ENCODE measurements at regions not wholly inside any gene's neighbourhood (a gene's known extent, or its start where the extent isn't known, plus 50 kb on each side); places are given as distances from the start of the nearest gene placed in this dataset.
A peak's percentile ranks its signal among the peaks of the same experiment; 100 is the strongest.

DNA sequence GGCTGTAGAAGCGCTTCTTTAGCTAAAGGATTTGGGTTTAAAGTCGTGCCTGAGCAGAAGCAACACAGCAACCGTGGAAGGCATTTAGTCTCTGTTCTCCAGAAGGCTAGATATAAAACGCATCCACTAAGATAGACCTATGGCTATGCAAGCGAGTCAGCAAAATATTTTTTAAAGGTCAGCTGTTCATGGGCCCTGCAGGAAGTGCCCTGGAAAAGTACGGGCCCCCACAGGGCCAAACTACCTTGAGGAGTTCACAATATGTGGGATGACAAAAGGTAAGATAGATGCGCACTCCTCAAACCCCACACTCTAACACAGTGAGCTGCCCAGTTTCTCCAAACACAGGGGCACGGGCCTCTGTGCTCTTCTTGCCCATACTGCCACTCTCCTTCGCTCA, 261.6 kb downstream of the VPS13C start:
- intact Hi-C loops (cut with micrococcal nuclease): no loop called here
- Mint-ChIP-seq H3K27me3 (peaks cover 7% of the 10 kb centered on the region), H3K36me3 (ENCODE audit: low read depth) (no peaks in the 10 kb centered on the region), H3K27ac (no peak overlapping the region), H3K4me1 (no peaks in the 10 kb centered on the region), H3K4me3 (no peak overlapping the region), H3K9me3 (no peaks in the 10 kb centered on the region)
- DNase-seq: no peak

DNA sequence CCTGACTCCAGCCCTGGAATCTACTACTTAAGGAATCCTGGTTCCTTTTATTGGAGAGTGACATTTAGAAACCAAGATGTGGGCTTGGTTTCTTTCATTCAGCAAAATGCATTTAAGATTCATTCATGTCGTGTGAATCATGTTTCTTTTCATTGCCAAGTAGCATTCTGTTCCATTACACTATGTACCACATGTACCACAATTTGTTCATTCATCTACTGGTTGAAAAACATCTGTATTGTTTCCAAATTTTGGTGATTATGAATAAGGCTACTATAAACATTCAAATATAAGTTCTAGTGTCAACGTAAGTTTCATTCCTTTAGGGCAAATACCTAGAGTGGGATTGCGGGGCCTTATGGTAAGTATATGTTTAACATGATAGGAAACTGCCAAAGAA, 264.2 kb downstream of the VPS13C start:
- intact Hi-C loops (cut with micrococcal nuclease): no loop called here
- no peak overlapping the region for H3K4me3 Mint-ChIP-seq

DNA sequence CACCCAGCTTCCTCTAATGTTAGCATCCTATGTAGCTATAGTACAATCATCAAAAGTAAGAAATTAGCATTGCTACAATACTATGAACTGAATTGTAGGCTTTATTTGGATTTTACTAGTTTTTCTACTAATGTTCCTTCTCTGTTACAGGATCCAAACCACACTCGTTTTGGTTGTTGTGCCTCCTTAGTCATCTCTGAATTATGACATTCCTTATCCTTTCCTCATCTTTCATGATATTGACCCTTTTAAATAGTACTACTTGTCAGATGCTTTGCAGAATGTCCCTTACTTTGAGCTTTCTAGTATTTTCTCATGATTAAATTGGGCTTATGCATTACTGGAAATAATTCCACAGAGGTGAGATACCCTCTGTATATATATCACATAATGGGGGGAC, 265.4 kb downstream of the VPS13C start:
- H3K9me3 Mint-ChIP-seq: no peaks in the 10 kb centered on the region
- no peak overlapping the region for H3K27ac Mint-ChIP-seq
- H3K27me3 Mint-ChIP-seq: peaks cover 13% of the 10 kb centered on the region
- H3K36me3 Mint-ChIP-seq (ENCODE audit: low read depth): no peaks in the 10 kb centered on the region
- no peak overlapping the region for H3K4me3 Mint-ChIP-seq
- H3K4me1 Mint-ChIP-seq: no peaks in the 10 kb centered on the region
- intact Hi-C loops (cut with micrococcal nuclease): no loop called here
- DNase-seq: peak; percentile 2

More for the DNA sequence above, 264.2 kb downstream of the VPS13C start:
- peak; percentile 2 for DNase-seq
- Mint-ChIP-seq H3K4me1 (no peaks in the 10 kb centered on the region), H3K27me3 (peaks cover 13% of the 10 kb centered on the region), H3K36me3 (ENCODE audit: low read depth) (no peaks in the 10 kb centered on the region), H3K9me3 (no peaks in the 10 kb centered on the region), H3K27ac (no peak overlapping the region)

DNA sequence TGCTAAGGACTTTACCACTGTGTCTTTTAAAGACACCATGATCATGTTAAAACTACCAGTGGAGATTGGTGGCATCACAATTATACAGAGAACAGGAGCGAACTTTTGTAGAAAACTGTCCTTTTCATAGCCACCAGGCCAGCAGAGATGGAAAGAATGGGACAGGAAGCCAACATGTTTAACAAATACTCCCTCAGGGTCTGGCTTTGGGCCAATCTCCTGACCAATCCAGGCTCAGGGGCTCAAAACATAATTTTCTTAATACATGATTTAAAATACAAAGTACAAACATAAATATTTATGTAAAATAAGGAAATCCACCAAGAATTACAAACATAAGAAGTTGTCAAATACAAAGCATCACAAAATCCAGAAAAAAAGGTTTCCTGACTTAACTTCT, 266.0 kb downstream of the VPS13C start:
- Mint-ChIP-seq H3K27ac (no peak overlapping the region), H3K9me3 (no peaks in the 10 kb centered on the region), H3K4me1 (no peaks in the 10 kb centered on the region), H3K27me3 (peaks cover 13% of the 10 kb centered on the region), H3K36me3 (ENCODE audit: low read depth) (no peaks in the 10 kb centered on the region), H3K4me3 (no peak overlapping the region)
- intact Hi-C loops (cut with micrococcal nuclease): no loop called here
- DNase-seq: peak; percentile 6

DNA sequence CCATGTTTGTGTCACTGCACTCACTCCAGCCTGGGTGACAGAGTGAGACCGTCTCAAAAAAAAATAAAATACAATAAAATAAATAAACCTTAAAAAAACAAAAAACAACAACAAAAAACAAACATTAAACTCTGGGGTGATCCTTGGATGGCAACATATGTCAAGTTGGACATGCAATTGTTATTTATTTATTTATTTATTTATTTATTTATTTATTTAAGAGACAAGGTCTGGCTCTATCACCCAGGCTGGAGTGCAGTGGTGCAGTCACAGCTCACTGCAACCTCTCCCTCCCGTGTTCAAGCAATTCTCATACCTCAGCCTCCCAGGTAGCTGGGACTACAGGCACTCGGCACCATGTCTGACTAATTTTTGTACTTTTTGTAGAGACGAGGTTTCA, 275.5 kb downstream of the VPS13C start:
- no peak for DNase-seq
- H3K4me1 Mint-ChIP-seq: no peaks in the 10 kb centered on the region
- peaks cover 13% of the 10 kb centered on the region for H3K27me3 Mint-ChIP-seq
- peaks cover 3% of the 10 kb centered on the region for H3K9me3 Mint-ChIP-seq
- no peak overlapping the region for H3K4me3 Mint-ChIP-seq
- no peaks in the 10 kb centered on the region for H3K36me3 Mint-ChIP-seq (ENCODE audit: low read depth)
- intact Hi-C loops (cut with micrococcal nuclease): no loop called here
- no peak overlapping the region for H3K27ac Mint-ChIP-seq

DNA sequence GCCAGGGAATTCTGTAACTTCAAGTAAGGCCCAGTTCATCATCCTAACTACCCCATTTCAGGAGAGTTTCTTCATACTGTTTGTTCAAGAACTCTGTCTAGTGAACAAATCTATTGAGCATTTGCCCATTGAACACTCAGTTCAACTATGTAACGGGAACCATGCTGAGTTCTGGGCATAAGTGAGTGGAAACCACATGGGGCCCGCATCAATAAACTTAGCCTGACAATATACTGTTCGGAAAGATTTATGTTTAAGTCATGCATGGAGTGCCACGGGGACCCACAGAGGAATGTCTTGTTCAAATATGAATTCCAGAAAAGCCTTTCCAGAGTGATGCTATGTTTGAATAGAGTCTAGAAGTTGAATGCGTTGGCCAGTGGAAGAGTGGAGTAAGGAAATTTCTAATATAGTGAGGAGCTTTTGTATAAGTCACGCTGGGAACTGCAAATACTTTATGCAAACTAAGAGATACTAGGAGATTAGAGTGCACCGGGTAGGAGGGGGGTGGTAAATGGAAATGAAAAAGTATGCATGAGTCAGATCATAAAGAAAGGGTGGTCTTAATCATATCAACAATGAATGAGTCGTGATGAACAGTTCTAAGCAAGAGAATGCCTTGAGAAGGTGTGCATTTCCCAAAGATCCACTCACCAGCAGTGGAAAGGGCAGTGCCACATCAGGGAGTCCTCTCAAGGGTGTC, 279.8 kb downstream of the VPS13C start:
- H3K27ac Mint-ChIP-seq: no peak overlapping the region
- peaks cover 24% of the 10 kb centered on the region for H3K27me3 Mint-ChIP-seq
- peak; percentile 49 for DNase-seq
- no peaks in the 10 kb centered on the region for H3K4me1 Mint-ChIP-seq
- no peaks in the 10 kb centered on the region for H3K9me3 Mint-ChIP-seq
- H3K4me3 Mint-ChIP-seq: no peak overlapping the region
- intact Hi-C loops (cut with micrococcal nuclease): no loop called here
- H3K36me3 Mint-ChIP-seq (ENCODE audit: low read depth): no peaks in the 10 kb centered on the region

DNA sequence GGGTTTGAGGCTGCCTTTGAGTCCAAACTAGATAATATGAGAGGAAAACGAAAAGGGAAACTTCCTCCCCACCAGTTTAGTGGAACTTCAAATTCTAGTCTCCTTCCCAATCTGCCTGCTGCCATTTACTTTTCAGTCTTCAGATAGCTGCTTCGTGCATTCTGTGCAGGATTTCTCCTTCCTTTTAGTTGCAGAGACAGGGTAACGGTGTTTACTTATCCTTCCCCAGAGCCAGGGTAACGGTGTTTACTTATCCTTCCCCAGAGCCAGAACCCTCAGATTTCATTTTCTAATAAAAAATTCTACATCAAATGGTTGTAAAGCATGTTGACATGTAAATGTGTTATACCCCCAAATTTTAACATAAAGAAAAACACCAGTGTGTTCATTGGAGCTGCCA, 282.6 kb downstream of the VPS13C start:
- Mint-ChIP-seq H3K4me1 (no peaks in the 10 kb centered on the region), H3K4me3 (no peak overlapping the region), H3K36me3 (ENCODE audit: low read depth) (no peaks in the 10 kb centered on the region), H3K27me3 (peaks cover 26% of the 10 kb centered on the region), H3K27ac (no peak overlapping the region), H3K9me3 (no peaks in the 10 kb centered on the region)
- intact Hi-C loops (cut with micrococcal nuclease): no loop called here
- DNase-seq: peak; percentile 14

DNA sequence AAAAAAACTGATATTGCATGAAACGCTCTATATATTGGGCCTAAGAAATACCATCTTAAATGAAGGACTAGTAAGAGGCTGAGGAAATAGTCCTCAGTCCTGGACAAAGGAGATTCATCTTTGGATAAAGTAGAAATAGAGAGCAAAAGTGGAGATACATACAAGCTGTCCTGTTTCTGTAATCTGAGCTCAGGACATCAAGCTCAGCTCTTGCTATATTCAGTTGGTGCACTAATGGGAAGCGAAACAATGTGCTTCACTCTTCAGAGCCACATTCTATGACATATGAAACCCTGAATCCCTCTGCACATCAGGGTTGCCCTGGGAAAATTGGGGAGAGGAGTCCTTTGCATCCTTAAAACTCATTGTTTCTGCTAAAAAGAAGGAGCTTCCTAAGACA, 290.7 kb downstream of the VPS13C start:
- DNase-seq: no peak
- no peaks in the 10 kb centered on the region for H3K36me3 Mint-ChIP-seq (ENCODE audit: low read depth)
- H3K27ac Mint-ChIP-seq: no peak overlapping the region
- H3K27me3 Mint-ChIP-seq: peaks cover 18% of the 10 kb centered on the region
- intact Hi-C loops (cut with micrococcal nuclease): no loop called here
- no peaks in the 10 kb centered on the region for H3K9me3 Mint-ChIP-seq
- H3K4me1 Mint-ChIP-seq: no peaks in the 10 kb centered on the region
- H3K4me3 Mint-ChIP-seq: no peak overlapping the region

DNA sequence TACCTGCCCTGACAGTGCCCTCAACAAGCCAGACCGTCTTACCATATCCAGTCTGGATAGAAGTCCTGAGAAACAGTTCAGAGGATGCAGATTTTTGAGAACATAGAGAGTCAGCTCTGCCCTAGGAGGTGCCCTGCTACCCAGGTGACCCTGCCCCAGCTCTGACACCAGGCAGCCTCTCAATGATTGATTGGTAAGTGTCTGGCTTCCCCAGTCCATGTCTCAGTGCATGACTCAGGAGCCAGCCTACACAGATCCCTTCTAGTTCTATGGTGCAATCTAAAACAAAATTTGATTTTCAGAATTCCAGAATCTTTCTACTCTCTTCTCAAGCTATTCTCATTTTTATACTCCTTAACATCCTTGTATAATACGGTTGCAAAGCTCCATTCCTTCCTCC, 292.1 kb downstream of the VPS13C start:
- intact Hi-C loops (cut with micrococcal nuclease): no loop called here
- Mint-ChIP-seq H3K9me3 (no peaks in the 10 kb centered on the region), H3K27ac (no peak overlapping the region), H3K4me1 (no peaks in the 10 kb centered on the region), H3K36me3 (ENCODE audit: low read depth) (no peaks in the 10 kb centered on the region), H3K4me3 (no peak overlapping the region), H3K27me3 (peaks cover 23% of the 10 kb centered on the region)
- no peak for DNase-seq

DNA sequence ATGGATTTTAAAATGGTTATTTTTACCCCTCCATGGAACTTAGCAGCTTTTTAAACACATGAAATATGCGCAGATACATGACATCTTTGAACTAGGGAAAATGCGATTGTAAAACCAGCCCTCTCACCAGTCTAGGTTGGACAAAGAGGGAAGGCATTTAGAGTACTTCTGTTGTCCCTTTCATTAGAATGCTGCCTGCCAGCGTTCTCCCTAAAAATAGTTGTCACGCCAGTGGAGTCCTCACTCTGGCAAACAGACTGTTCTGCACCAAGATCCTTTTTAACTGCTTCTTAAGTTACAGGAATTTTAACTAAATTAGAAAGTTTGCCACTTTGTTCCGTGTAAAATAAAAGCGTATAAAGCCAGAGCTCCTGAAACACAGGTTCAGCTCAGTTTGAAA, 295.3 kb downstream of the VPS13C start:
- Mint-ChIP-seq H3K4me1 (no peaks in the 10 kb centered on the region), H3K4me3 (no peak overlapping the region), H3K9me3 (no peaks in the 10 kb centered on the region), H3K27ac (no peak overlapping the region), H3K36me3 (ENCODE audit: low read depth) (no peaks in the 10 kb centered on the region), H3K27me3 (peaks cover 21% of the 10 kb centered on the region)
- DNase-seq: no peak
- intact Hi-C loops (cut with micrococcal nuclease): no loop called here

DNA sequence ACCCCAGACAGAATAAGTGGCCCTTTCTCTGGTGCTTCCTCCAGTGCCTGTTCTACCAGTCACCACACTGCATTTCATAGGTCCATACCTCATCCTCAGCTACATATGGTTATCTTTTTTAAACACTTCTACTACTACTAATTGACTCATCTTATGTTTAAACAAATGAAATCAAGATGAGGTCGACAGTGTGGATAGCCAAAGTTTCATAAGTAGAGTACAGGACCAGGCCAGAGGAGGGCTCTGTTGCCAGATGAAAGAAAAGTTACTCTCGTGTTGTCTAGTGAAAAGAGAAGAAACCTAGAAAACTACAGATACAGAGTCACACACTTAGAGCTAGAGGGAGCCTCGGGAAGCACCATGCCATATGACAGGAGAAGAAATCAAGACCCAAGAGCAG, 296.1 kb downstream of the VPS13C start:
- peaks cover 21% of the 10 kb centered on the region for H3K27me3 Mint-ChIP-seq
- H3K4me3 Mint-ChIP-seq: no peak overlapping the region
- no peak overlapping the region for H3K27ac Mint-ChIP-seq
- intact Hi-C loops (cut with micrococcal nuclease): no loop called here
- no peaks in the 10 kb centered on the region for H3K9me3 Mint-ChIP-seq
- H3K36me3 Mint-ChIP-seq (ENCODE audit: low read depth): no peaks in the 10 kb centered on the region
- DNase-seq: no peak
- H3K4me1 Mint-ChIP-seq: no peaks in the 10 kb centered on the region

DNA sequence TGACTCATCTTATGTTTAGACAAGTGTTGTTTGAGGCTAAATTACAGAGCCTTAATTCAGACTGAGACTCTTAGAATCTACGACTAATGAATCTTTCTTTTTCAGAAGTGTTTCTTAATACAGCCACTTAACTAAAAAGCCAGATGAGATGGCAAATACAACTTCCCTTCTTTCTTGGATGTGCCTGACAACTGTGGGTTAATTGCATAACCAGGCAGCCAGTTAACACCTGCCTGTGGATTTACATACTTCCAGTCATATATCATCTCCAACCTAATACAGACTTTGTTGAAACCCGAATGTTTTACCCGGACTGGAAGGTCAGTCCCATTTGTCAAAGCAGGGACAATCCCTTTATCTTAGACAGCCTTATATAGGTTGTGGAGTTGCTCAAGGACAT, 297.6 kb downstream of the VPS13C start:
- Mint-ChIP-seq H3K9me3 (no peaks in the 10 kb centered on the region), H3K4me3 (no peak overlapping the region), H3K27ac (no peak overlapping the region), H3K36me3 (ENCODE audit: low read depth) (no peaks in the 10 kb centered on the region), H3K4me1 (no peaks in the 10 kb centered on the region), H3K27me3 (peaks cover 21% of the 10 kb centered on the region)
- no peak for DNase-seq
- intact Hi-C loops (cut with micrococcal nuclease): no loop called here

DNA sequence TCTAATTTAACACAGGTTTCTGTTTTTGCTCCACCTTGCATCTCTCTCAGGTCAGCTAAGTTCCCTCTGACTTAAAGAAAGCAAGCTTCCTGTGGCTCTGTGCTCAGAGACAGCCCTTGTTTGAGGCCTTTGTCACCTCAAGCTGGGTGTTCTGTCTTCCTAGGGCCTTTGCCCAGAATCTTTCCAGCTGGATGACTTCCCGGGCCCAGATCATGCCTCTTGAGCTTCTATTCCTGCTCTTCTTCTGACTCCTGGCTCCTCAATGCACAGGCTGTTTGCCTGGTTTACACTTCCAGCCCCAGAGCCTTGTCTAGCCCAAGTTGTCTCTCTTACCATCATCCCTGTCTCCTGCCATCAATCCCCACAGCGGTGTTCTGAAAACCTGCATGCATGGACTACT, 300.6 kb downstream of the VPS13C start:
- H3K36me3 Mint-ChIP-seq (ENCODE audit: low read depth): no peaks in the 10 kb centered on the region
- H3K4me1 Mint-ChIP-seq: no peaks in the 10 kb centered on the region
- intact Hi-C loops (cut with micrococcal nuclease): no loop called here
- no peaks in the 10 kb centered on the region for H3K9me3 Mint-ChIP-seq
- no peak overlapping the region for H3K4me3 Mint-ChIP-seq
- no peak for DNase-seq
- H3K27ac Mint-ChIP-seq: no peak overlapping the region
- H3K27me3 Mint-ChIP-seq: peaks cover 12% of the 10 kb centered on the region

DNA sequence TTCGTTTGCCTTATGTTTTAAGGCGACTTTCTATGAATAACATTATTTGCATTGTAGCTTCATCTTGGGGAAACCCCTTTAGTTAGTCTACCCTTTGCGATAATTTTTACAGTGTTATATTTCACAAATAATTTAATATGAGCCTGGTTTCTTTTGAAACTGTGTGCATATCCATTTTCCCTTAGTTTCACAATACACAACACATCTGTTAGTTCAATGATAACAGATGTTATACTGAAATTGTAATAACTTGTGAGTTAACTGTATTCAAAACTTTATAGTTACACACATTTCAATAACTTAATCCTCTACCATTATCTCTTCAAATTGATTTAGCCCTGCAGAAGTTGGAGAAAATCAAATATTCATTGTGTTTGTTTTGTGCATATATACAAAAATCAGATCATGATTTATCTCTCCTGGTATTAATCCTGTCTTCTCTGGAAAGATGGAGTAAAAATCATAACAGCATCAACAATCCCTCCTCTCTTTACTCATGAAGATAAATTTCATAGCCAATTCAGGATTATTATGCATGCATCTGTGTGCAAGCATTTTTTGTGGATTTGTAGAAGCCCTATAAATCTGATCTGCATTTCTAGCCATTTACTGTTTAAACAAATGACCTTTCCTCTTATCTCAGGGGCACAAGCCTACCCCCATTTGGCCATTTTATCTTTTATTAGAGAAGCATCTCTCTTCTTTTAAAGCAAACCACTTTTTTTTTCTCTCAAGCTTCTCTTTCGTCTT, 304.0 kb downstream of the VPS13C start:
- Mint-ChIP-seq H3K4me3 (no peak overlapping the region), H3K9me3 (no peaks in the 10 kb centered on the region), H3K36me3 (ENCODE audit: low read depth) (no peaks in the 10 kb centered on the region), H3K4me1 (no peaks in the 10 kb centered on the region), H3K27me3 (peaks cover 7% of the 10 kb centered on the region), H3K27ac (no peak overlapping the region)
- no peak for DNase-seq
- intact Hi-C loops (cut with micrococcal nuclease): no loop called here

DNA sequence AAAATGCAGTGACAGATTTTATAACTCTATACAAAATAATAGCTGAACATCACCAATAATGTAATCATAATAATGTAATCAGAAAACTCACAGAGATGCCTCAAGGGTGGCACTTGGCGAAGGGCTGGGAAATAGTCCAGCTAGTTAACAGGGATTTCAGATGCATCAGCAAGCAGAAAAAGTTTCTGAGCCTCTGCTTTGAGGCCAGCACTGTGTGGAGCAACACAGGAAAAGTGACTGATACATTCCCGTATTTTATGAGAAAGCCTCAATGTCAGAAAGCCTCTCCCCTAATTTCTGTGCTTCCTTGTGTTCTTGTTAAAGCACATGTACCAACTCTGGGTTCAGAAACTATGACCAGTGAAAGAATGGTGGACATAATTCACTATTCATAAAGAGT, 304.8 kb downstream of the VPS13C start:
- intact Hi-C loops (cut with micrococcal nuclease): no loop called here
- H3K9me3 Mint-ChIP-seq: no peaks in the 10 kb centered on the region
- H3K4me1 Mint-ChIP-seq: no peaks in the 10 kb centered on the region
- no peak for DNase-seq
- no peak overlapping the region for H3K27ac Mint-ChIP-seq
- peaks cover 7% of the 10 kb centered on the region for H3K27me3 Mint-ChIP-seq
- no peaks in the 10 kb centered on the region for H3K36me3 Mint-ChIP-seq (ENCODE audit: low read depth)
- H3K4me3 Mint-ChIP-seq: no peak overlapping the region
